CD4-positive, alpha-beta T cell treated with Interleukin-6 at 100 ng/mL for 8 hours (primary cell): ENCODE measurements at regions not wholly inside any gene's neighbourhood (a gene's known extent, or its start where the extent isn't known, plus 50 kb on each side); places are given as distances from the start of the nearest gene placed in this dataset.
"Not testable (repeated sequence)": the region's sequence is repeated elsewhere in the genome, so short reads cannot be mapped to it uniquely, and the experiment has no call there.

Source experiments
- DNase-seq: peaks from one replicate; pipeline ENCODE4 v3.0.0-alpha.2; 2020; ENCODE audit warnings: mixed read lengths, low spot score

DNA sequence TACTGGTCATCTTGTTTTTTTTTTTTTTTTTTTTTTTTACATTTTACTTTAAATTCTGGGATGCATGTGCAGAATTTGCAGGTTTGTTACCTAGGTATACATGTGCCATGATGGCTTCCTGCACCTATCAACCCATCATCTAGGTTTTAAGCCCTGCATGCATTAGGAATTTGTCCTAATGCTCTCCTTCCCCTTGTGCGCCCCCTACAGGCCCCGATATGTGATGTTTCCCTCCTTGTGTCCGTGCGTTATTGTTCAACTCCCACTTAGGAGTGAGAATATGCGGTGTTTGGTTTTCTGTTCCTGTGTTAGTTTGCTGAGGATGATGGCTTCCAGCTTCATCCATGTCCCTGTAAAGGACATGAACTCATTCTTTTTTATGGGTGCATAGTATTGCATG, 249.6 kb upstream of the SLC16A7 start:
- DNase-seq = not testable (repeated sequence)

DNA sequence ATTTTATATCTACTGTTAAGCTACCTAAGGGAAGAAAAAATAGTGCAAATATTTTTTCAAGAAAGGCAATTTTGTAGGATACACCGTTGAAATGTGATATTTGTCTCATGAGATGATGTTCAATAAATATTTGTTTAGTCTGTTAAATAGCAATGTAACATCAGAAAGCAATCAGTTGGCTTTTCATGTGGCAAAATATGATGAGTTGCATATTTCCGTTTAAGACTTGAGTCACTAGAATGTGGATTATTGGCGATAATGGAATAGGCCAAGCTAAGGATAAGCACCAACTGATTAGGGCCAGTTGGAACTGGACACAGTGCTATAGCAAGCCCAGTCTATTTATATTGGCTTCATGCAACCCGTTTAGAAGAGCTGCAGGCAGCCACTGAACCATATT, 250.4 kb upstream of the SLC16A7 start:
- DNase-seq = no peak

DNA sequence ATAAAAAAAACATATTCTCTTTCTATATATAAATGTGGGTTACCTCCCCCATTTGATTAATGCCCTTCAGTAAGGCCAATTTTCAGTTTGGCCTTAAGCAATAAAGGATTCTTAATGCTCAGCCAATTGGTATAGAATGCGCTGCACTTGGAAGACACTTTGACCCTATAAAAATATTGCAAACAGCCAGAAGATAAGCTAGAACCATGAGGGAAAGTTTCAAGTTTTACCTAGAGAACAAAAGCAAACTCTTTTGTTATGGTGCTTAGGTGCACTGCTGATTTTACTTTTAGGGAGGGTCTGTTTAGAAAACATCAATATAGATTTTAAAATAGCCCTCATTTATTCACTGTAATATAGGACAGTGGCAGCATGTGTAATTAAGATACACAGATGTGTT, 251.6 kb upstream of the SLC16A7 start:
- no peak for DNase-seq

DNA sequence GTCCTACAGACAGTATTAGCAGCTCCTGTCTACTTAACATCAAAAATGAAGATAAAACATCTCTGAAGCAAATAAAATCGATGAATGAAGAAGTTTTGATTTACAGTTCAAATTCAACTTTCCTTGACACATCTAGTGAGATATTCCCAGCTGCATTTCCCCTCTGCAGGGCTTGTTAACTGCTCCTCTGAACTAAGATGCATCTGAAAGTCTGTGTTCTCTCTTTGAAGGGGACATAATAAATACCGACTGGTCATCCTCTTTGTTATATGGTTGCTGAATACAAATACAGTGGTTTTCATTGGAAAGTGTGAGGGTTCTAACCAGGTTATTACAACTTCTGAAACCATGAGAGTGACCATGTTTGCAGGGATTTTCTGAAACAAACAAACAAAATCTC, 266.4 kb upstream of the SLC16A7 start:
- DNase-seq = no peak

DNA sequence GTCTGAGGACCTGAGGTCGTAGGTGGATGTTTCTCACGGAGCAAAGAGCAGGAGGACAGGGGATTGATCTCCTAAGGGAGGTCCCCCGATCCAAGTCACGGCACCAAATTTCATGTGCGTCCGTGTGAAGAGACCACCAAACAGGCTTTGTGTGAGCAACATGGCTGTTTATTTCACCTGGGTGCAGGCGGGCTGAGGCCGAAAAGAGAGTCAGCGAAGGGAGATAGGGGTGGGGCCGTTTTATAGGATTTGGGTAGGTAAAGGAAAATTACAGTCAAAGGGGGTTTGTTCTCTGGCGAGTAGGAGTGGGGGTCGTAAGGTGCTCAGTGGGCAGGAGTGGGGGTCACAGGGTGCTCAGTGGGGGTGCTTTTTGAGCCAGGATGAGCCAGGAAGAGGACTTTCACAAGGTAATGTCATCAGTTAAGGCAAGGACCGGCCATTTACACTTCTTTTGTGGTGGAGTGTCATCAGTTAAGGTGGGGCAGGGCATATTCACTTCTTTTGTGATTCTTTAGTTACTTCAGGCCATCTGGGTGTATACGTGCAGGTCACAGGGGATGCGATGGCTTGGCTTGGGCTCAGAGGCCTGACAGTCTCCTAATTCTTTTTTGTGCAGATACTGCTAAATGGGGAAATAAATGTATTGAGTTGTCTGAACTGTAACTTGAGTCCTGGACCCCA, 267.3 kb upstream of the SLC16A7 start:
- DNase-seq = not testable (repeated sequence)

DNA sequence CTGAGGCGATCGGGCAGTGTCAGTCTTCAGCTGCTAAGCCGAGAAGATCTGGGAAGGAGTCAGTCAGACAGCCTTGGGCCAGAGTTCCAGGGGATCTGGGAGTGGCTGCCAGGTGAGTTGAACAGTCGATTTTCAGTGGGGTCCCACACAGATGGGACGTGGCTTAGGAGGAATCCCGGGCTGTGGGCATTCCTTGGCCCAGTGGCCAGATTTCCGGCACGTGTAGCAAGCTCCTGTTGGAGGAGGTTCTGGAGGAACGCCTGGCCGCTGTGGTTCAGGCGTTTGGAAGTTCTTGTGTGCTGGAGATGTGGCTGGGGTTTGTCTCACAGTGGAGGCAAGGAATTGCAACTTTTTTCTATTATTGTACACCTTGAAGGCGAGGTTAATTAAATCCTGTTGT, 269.4 kb upstream of the SLC16A7 start:
- DNase-seq = not testable (repeated sequence)

DNA sequence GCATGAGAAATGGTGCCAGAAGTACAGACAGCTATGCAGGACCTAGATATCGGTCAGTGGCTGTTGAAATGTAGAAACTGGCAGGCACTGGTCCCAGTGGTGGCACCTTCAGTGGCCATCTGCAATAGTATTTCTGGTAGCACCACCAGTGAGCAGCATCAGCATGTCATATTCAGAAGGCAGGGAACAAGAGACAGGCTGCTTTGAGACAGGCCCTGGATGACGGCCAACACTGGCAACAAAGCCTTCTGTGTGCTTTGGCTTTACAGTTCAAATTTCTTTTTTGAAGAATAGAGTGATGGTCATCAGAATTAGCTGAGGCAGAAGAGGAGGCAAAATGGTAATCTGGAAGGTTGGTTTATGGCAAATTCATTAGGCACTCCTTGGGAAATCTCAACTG, 273.4 kb upstream of the SLC16A7 start:
- no peak for DNase-seq

DNA sequence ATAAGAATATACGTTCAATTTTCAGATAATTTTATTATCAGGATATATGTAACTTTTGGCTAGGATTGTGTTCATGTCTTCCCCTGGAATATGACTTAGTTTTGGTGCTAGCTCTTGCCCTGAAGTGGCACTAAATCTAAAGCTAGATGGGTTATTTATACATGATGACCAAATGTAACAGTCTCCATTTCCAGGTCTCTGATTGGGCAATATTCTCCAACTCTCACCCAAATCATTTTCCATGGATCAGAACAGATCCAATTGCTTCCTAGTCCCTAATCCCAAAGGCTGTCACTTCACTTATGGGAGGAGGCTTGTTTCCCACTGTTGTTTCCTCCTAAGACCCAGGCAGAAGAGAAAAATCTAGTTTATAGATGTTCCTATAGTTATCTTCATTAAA, 274.6 kb upstream of the SLC16A7 start:
- DNase-seq = no peak

DNA sequence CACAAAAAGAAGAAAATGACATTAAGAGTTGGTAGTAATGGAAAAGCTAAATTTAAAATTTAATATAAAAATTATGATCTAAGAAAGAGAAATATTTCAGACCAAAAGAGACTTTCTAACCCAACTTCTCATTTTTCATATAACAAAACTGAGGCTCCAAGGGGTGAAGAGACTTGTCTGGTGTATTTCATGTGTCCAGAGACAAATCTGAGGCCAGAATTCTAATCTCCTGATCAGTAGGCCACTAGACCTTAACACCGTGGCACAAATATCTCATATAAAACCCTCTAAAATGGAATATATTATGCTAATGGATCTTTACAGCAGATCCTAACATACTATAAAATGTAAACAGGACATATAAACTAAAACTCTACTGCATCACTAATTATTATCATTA, 275.7 kb upstream of the SLC16A7 start:
- no peak for DNase-seq

DNA sequence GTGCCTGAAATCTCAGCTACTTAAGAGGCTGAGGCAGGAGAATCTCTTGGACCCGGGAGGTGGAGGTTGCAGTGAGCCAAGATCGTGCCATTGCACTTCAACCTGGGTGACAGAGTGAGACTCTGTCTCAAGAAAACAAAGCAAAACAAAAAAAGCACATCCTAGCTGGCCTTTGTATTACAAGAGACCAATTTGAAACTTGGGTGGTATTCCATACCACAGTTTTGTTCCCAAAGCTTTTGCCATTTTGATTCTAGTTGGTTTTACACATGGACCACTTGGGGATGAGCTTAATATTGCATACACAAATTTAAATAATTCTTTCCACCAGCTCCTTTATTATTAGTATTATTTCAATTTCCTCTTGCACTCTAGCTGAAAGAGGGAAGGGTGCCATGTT, 276.9 kb upstream of the SLC16A7 start:
- no peak for DNase-seq

DNA sequence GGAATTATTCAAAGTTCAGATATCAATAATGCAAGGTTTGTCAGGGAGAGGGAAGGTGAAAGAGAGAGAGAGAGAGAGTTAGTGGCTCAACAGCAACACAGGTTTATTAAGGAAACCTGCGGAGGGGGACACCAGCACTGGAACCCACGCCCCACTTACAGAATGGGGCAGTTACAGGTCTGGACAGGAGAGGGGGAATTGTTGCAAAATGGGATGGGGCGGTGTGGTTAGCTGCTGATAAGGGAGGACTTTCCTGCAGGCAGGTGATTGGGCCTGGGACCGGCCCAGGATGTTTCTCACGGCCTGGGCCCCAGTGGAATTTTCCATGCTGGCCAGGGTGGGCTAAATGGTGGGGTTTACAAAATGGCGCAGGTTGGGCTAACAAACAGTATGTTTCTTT, 278.2 kb upstream of the SLC16A7 start:
- no peak for DNase-seq

DNA sequence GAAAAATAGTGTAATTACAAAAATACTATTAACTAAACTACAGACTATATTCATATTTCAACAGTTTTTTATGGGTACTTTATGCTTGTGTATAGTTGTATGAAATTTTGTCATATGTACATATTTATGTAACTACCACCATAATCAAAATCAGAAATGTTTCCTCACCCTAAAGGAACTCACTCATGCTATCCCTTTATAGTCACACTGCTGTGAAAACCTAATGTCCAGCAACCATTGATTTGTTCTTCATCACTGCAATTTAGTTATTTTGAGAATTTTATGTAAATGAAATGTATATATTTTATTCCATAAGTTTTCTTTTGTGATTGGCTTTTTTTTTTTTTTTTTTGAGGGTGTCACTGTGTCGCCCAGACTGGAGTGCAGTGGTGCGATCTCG, 278.9 kb upstream of the SLC16A7 start:
- DNase-seq = no peak

DNA sequence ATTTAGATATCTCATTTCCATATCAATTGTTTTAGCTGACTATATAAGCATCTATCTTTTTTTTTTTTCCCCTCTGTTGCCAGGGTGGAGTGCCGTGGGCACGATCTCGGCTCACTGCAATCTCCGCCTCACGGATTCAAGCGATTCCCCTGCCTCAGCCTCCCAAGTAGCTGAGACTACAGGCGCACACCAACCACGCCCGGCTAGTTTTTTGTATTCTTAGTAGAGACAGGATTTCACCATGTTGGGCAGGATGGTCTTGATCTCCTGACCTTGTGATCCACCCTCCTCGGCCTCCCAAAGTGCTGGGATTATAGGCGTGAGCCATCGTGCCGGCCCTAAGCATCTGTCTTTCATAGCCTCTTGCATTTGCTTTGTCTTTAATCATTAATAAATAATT, 279.5 kb upstream of the SLC16A7 start:
- not testable (repeated sequence) for DNase-seq

DNA sequence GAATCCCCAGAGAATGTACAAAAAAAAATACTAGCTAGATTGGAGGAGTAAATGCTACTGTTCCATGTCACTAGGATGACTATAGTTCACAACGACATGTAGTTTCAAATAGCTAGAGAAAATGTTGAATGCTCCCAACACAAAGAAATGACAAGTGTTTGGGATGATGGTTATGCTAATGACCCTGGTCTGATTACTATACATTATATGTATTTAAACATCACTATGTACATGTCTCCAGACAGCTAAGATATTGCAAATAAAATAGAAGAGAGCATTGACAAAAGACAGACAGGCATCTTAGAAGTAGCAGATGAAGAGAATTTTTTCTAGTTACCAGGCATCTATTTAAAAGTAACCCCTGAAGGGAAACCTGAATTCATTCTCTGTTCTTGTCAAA, 281.6 kb upstream of the SLC16A7 start:
- DNase-seq = no peak

DNA sequence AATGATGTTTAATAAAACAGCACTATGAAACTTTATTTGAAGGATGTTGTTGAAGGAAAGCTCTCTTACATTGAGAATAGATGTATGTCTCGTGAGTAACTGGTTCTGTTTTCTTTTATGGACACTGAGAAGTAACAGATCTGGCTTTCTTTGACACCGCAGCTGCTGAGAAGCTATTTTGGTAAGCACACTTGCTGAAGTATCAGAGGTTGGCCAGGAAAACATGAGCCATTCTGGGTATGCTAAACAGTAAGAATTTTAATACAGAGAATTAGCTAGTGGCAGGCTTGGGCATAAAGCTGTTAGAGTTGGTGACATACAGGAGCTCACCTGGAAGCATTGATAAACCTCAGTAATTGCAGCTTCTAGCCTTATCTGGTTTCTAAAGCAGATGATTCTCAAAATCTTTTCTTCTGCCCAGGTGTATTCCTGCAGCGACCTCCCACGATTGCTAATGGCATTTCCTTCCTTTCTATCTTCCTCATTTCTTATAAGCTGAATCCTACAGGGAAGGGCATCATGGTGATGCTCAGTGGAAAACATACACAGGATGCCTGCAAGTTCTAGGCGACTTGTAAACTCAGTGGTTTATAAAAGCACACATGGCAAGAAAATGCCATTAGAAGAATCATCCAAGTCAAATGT, 291.6 kb upstream of the SLC16A7 start:
- DNase-seq = no peak

DNA sequence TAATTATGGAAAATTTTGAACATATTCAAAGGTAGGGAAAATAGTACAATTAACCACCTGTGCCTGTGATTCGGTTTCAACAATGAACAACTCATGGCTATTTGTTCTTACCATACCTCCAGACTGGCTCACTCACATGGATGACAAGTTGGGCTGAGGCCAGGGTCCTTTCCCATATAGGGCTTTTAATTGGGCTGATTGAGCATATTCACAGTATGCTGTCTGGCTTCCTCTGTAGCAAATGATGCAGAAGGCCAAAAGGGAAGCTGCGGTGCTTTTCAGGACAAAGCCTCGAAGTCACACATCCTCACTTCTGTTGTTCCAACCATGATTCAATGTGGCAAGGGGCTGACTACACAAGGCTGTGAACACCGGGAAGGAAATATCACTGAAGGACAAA, 297.5 kb upstream of the SLC16A7 start:
- DNase-seq = no peak

DNA sequence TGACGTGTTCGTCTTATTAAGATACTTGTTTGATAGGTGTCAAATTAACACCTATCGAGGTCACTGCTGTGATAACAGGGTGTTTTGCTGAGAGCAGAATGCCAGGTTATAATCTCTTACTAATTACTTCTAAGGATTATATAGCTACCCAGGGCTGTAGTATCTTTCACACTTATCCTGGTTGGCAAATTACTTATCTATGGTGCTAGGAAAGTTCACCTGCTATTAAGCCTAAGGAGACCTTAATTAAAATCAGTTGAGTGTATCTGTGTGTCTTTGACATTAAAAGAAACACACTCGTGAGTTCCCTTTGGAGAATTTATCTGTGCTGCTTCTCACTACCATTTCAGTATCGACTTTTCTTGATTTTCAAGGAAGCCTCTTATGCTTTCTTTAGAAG, 301.6 kb upstream of the SLC16A7 start:
- DNase-seq = no peak

DNA sequence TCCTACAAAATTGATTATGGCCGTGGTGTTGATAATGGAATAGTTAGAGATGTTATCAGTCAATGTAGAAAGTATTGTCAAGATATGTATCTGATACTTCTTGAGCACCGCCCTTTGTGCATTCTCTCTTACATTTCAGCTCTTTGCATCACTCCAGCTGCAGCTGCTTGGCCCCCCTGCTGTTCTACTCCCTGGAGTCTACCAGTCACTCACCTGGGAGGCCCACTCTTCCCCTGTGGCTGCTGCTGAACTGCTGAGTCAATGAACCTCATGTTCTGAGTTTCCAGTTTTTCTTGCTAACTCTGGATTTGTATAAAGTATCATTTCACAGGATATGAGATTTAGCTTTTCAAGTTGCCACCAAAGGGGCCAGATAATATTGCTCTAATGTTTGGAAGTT, 312.8 kb upstream of the SLC16A7 start:
- no peak for DNase-seq

DNA sequence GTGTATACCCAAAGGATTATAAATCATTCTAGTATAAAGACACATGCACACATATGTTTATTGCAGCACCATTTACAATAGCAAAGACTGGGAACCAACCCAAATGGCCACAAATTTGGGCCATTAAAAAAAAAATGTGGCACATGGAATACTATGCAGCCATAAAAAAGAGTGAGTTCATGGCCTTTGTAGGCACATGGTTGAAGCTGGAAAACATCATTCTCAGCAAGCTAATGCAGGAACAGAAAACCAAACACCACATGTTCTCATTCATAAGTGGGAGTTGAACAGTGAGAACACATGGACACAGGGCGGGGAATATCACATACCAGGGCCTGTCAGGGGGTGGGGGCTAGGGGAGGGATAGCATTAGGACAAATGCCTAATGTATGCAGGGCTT, 322.3 kb upstream of the SLC16A7 start:
- not testable (repeated sequence) for DNase-seq

DNA sequence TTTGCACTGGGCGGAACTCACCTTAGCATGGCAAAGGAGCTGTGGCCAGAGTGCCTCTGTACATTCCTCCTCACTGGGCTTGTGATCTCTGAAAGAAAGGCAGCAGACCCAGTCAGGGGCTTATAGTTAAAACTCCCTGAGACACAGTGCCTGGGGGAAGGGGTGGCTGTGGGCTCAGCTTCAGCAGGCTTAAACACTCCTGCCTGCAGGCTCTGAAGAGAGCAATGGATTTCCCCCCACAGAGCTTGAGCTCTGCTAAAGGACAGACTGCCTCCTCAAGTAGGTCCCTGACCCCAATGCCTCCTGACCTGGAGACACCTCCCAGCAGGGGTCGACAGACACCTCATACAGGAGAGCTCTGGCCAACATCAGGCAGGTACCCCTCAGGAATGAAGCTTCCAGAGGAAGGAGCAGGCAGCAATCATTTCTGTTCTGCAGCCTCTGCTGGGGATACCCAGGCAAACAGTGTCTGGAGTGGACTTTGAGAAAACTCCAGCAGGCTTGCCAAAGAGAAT, 327.5 kb upstream of the SLC16A7 start:
- no peak for DNase-seq

DNA sequence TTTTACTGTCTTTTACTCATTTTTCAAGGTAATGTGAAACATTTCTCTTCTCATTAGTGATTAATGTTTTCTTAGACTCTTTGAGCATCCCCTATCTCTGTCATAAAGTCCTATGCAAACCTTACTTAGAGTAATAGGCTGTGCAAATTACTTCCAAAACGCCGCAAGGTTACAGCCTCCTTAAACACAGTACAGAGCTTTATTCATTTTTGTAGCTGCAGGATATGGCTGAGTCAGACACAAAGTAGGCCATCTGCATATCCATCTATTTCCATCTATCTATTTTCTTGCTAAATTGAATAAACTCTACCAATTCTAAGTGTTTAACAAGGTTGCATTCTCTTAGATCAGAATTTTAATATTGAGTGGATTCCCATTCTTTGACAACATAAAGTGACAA, 335.6 kb upstream of the SLC16A7 start:
- DNase-seq = no peak

DNA sequence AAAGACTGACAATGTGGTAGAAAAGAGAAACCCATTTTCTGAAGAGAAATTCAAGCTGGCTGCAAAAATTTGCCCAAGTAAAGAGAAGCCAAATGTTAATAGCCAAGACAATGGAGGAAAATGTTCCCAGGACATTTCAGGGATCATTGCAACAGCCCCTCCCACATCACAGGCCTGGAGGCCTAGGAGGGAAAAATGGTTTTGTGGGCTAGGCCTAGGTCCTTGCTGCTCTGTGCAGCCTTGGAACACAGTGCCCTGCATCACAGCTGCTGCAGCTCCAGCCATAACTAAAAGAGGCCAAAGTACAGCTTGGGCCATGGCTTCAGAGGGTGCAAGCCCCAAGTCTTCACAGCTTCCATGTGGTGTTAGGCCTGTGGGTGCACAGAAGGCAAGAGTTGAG, 332.4 kb upstream of the LRIG3 start:
- no peak for DNase-seq

DNA sequence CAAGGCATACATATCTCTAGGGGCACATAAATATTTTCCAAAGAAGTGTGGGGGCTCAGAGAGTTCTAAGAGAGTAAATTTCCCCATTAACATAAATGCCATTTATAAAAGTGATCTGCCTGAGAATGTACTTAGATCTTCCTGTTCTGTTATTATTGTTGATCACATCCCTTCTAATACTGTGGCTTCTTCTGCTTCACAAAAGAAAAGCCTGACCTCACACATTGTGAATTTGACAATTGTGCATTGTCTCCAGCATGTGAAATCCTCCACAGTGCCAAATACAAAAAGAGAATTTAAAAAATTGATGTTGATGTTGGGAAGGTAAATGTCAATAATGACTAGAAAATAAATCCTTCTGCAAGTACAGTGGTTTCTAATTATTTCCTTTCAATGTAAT, 330.5 kb upstream of the LRIG3 start:
- no peak for DNase-seq

DNA sequence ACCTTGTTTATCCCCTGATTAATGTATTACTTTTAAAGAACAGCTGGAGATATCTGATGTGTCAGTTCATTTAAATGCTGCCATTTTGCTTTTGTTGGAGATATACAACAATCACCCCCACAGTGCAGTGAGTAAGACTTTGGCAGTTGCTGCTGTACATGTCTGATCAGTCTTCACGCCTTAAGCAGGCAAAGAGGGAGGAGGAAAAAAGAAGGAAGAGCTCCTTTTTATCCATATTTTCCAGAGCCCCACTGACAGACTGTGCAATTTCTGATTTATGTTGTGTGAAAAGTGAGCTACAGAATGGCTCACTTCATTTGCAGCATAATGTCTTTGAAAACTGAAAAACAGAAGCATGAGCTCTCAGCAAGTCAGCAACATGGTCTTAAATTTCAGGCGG, 319.7 kb upstream of the LRIG3 start:
- DNase-seq = no peak
